PC-3 (cell line): ENCODE measurements at regions not wholly inside any gene's neighbourhood (a gene's known extent, or its start where the extent isn't known, plus 50 kb on each side); places are given as distances from the start of the nearest gene placed in this dataset.

ENCODE experiments used
- ATAC-seq: fragments of 200-7000 bp; cut with Tn5 transposase; 2 replicates; pipeline ENCODE4 v1.9.1; 2020; ENCODE audit warnings: mild to moderate bottlenecking, moderate library complexity
- BruUV-seq: library from RNA; stranded (reverse); fragments of 400-500 nt; replicated peaks from 2 replicates; lab custom pipeline; 2021; lab: Mats Ljungman, UMichigan
- CTCF ChIA-PET: fragments of 300-600 bp; sonication (Branson Sonifier 250); formaldehyde crosslinking; loops from one replicate; lab custom pipeline; 2022; ENCODE audit warnings: antibody characterized with exemption; lab: Charles Lee
- POLR2A ChIA-PET: fragments of 300-600 bp; sonication (Branson Sonifier 250); formaldehyde crosslinking; loops from one replicate; lab custom pipeline; 2022; ENCODE audit warnings: antibody characterized with exemption; ENCODE audit not compliant: unreplicated experiment; lab: Charles Lee
- DNase-seq: peaks from one replicate; pipeline ENCODE4 v3.0.0-alpha.2; 2015
- H2AFZ ChIP-seq: fragments of 300-600 bp; sonication (generic); 2 replicates; pipeline ENCODE4 v1.6.0; 2016; ENCODE audit warnings: antibody characterized with exemption, low read length
- H3F3A ChIP-seq: fragments of 300-600 bp; sonication (generic); one replicate; pipeline ENCODE4 v1.6.0; 2017; ENCODE audit warnings: antibody characterized with exemption, low read length, control low read depth, mild to moderate bottlenecking; ENCODE audit not compliant: unreplicated experiment
- H3K27ac ChIP-seq: fragments of 300-600 bp; sonication (generic); 2 replicates; pipeline ENCODE4 v1.5.1; 2016; ENCODE audit warnings: mild to moderate bottlenecking, low read length
- H3K27me3 ChIP-seq: fragments of 300-600 bp; sonication (generic); 2 replicates; pipeline ENCODE4 v1.6.1; 2016; ENCODE audit warnings: low read length, mixed read lengths
- H3K36me3 ChIP-seq: fragments of 300-600 bp; sonication (generic); 2 replicates; pipeline ENCODE4 v1.6.1; 2016; ENCODE audit warnings: low read depth, mixed run types, low read length, mixed read lengths
- H3K4me1 ChIP-seq: fragments of 300-600 bp; sonication (generic); 2 replicates; pipeline ENCODE4 v1.5.1; 2016; ENCODE audit warnings: low read length; ENCODE audit not compliant: insufficient read depth
- H3K4me2 ChIP-seq: fragments of 300-600 bp; sonication (generic); 2 replicates; pipeline ENCODE4 v1.6.0; 2016; ENCODE audit warnings: low read length
- H3K4me3 ChIP-seq: fragments of 300-600 bp; sonication (generic); 2 replicates; pipeline ENCODE4 v1.5.1; 2016; ENCODE audit warnings: mild to moderate bottlenecking, low read length, mixed read lengths
- H3K79me2 ChIP-seq: fragments of 300-600 bp; sonication (generic); 2 replicates; pipeline ENCODE4 v1.6.1; 2017; ENCODE audit warnings: low read length, mixed read lengths
- H3K9ac ChIP-seq: fragments of 300-600 bp; sonication (generic); 2 replicates; pipeline ENCODE4 v1.6.0; 2016; ENCODE audit warnings: mild to moderate bottlenecking, low read length
- H3K9me2 ChIP-seq: fragments of 300-600 bp; sonication (generic); replicated peaks from 2 replicates; pipeline ENCODE4 v1.6.1; 2016; ENCODE audit warnings: mixed run types, low read length, mixed read lengths
- H3K9me3 ChIP-seq: fragments of 300-600 bp; sonication (generic); 2 replicates; pipeline ENCODE4 v1.6.1; 2016; ENCODE audit warnings: low read length, mixed read lengths
- H4K20me1 ChIP-seq: fragments of 300-600 bp; sonication (generic); 2 replicates; pipeline ENCODE4 v1.6.1; 2016; ENCODE audit warnings: low read length, mixed read lengths
- EZH2 ChIP-seq: fragments of 300-600 bp; sonication (generic); IDR thresholded peaks from one replicate; pipeline ENCODE4 v1.6.1; 2017; ENCODE audit warnings: antibody characterized with exemption, mild to moderate bottlenecking, low read length; ENCODE audit not compliant: unreplicated experiment
- EZH2phosphoT487 ChIP-seq: fragments of 300-600 bp; sonication (generic); IDR thresholded peaks from 2 replicates; pipeline ENCODE4 v1.6.1; 2018; ENCODE audit warnings: mild to moderate bottlenecking, antibody characterized with exemption, low read length, borderline replicate concordance
- intact Hi-C: fragments of 100-400 bp; cut with micrococcal nuclease; formaldehyde crosslinking; loops from 2 replicates; pipeline ENCODE4 v1.9.0; 2023
- TF ChIP-seq, protein P1 (sequence below): fragments of 300-600 bp; sonication (generic); conservative IDR thresholded peaks from 2 replicates; pipeline ENCODE4 v1.5.1; 2017; ENCODE audit warnings: antibody characterized with exemption, low read depth, mild to moderate bottlenecking, low read length

DNA sequence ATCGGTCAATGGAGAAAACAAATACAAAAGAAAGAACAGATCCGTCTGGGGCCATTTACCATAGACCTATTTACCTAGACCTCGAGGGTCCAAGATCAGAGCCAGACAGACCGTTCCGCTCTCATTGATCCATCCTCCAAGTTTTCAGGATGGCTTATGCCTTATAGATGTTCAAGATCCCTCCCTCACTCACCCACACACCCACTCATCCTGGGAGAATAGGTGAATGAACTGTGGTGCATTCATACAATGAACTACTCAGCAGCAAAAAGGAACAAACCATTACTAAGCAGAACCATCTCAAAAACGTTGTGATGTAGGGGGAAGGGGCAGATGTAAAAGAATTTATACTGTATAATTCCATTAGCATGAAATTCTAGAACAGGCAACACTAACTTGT lies 125.1 kb upstream of the RREB1 start:
- no TSS peak for BruUV-seq
- Histone ChIP-seq H3K4me2 (no peak overlapping the region), H3K4me1 (peaks cover 16% of the 10 kb centered on the region)

DNA sequence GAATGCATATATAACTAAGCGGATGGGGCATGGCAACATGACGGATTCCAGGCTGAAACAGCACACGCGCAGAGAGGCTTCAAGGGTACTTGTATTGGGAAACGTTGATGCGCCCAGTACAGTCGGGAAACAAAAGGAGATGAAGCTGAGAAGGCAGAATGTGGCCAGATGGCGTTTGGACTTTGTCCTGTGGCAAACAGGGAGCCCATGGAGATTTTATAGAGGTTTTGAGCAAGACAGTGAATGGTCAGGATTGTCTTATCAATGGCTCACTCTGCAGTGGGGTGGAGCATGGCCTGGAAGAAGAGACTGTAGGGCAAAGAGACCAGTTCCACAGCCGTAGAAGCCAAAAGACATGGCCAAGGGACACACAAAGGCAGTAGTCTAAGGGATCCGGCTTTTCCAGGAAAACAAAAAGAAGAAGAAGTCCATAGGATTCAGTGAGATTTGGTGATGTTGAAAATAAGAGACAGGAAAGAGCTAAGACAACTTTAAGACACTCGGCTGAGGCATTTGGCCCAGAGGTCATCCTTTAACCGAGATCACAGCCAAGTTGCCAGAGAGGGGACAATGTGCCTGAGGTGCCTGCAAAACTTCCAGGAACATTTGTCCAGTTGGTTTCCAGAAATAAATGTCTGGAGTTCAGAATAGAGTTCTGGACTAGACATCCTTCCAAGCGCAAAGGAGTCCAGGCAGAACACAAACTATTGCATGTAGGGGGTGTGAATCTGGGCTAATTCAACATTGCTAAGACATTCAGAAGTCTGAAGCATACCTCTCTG lies 123.0 kb upstream of the RREB1 start:
- CTCF ChIA-PET = no interaction called here
- Histone ChIP-seq H3K9me3 (no peaks in the 10 kb centered on the region), H3K9ac (no peak overlapping the region), H3K79me2 (no peaks in the 10 kb centered on the region), H2AFZ (no peak overlapping the region), H4K20me1 (no peaks in the 10 kb centered on the region), H3K27me3 (no peaks in the 10 kb centered on the region), H3K27ac (no peak overlapping the region), H3K9me2 (no peaks in the 10 kb centered on the region), H3K4me2 (no peak overlapping the region), H3K4me3 (no peak overlapping the region), H3F3A (no peaks in the 10 kb centered on the region), H3K4me1 (peaks cover 8% of the 10 kb centered on the region), H3K36me3 (no peaks in the 10 kb centered on the region)
- intact Hi-C loops = no loop called here
- DNase-seq (no peak), ATAC-seq (no peak)
- POLR2A ChIA-PET = no interaction called here
- BruUV-seq = no TSS peak
- TF ChIP-seq, protein P1, sequence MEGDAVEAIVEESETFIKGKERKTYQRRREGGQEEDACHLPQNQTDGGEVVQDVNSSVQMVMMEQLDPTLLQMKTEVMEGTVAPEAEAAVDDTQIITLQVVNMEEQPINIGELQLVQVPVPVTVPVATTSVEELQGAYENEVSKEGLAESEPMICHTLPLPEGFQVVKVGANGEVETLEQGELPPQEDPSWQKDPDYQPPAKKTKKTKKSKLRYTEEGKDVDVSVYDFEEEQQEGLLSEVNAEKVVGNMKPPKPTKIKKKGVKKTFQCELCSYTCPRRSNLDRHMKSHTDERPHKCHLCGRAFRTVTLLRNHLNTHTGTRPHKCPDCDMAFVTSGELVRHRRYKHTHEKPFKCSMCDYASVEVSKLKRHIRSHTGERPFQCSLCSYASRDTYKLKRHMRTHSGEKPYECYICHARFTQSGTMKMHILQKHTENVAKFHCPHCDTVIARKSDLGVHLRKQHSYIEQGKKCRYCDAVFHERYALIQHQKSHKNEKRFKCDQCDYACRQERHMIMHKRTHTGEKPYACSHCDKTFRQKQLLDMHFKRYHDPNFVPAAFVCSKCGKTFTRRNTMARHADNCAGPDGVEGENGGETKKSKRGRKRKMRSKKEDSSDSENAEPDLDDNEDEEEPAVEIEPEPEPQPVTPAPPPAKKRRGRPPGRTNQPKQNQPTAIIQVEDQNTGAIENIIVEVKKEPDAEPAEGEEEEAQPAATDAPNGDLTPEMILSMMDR = no peak
- TF ChIP-seq EZH2phosphoT487 = no peak
- no peak for TF ChIP-seq EZH2

More for the DNA sequence above, 125.1 kb upstream of the RREB1 start:
- Histone ChIP-seq H3K4me3 (no peak overlapping the region), H3F3A (no peaks in the 10 kb centered on the region), H3K27ac (no peak overlapping the region), H2AFZ (no peak overlapping the region), H3K27me3 (no peaks in the 10 kb centered on the region), H3K9me2 (no peaks in the 10 kb centered on the region), H3K36me3 (no peaks in the 10 kb centered on the region), H3K79me2 (no peaks in the 10 kb centered on the region), H3K9ac (no peak overlapping the region), H3K9me3 (no peaks in the 10 kb centered on the region), H4K20me1 (no peaks in the 10 kb centered on the region)
- DNase-seq (no peak), ATAC-seq (no peak)
- ChIA-PET CTCF (no interaction called here), POLR2A (no interaction called here)
- intact Hi-C loops = no loop called here
- TF ChIP-seq EZH2phosphoT487 = no peak
- no peak for TF ChIP-seq EZH2
- TF ChIP-seq, protein P1 = no peak

DNA sequence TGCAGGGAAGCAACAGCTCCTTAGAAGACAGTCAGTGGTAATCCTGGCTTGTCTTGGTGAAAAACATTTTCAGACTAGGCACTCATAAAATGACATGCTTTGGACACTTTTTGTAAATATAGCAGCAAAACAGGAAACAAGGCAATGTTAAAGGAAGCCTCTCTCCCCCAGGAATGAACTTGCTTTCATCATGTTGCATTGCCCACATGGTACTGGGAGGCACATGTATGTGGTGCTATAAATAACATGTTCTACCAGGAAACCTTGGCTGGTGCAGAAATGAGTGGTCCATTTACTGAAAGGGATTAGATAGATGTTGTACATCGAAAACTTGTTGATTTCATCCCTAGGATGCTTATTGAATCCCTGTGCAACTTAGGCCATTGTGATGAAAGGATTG lies 121.4 kb upstream of the RREB1 start:
- H3K79me2 ChIP-seq = no peaks in the 10 kb centered on the region
- no peak overlapping the region for H3K4me3 ChIP-seq
- TF ChIP-seq, protein P1 = no peak
- TF ChIP-seq EZH2phosphoT487 = no peak
- TF ChIP-seq EZH2 = no peak
- ChIA-PET CTCF (no interaction called here), POLR2A (no interaction called here)
- H4K20me1 ChIP-seq = no peaks in the 10 kb centered on the region
- no peaks in the 10 kb centered on the region for H3F3A ChIP-seq
- no TSS peak for BruUV-seq
- intact Hi-C loops = no loop called here
- no peaks in the 10 kb centered on the region for H3K9me3 ChIP-seq
- H3K4me1 ChIP-seq = peaks cover 8% of the 10 kb centered on the region
- DNase-seq = no peak
- ATAC-seq = no peak
- no peak overlapping the region for H3K27ac ChIP-seq
- no peak overlapping the region for H2AFZ ChIP-seq
- H3K9me2 ChIP-seq = no peaks in the 10 kb centered on the region
- no peaks in the 10 kb centered on the region for H3K27me3 ChIP-seq
- no peaks in the 10 kb centered on the region for H3K36me3 ChIP-seq
- H3K9ac ChIP-seq = no peak overlapping the region
- H3K4me2 ChIP-seq = no peak overlapping the region
